Right lobe of liver (tissue), 4 donors: ENCODE measurements at regions not wholly inside any gene's neighbourhood (a gene's known extent, or its start where the extent isn't known, plus 50 kb on each side); places are given as distances from the start of the nearest gene placed in this dataset.

Source experiments
- CTCF ChIP-seq, 4 donors: fragments of 200-600 bp in 3 of 4; fragments of 450-650 bp in 1 of 4; IDR thresholded peaks; one replicate each; pipeline versions ENCODE4 v1.5.1 to v1.8.0; 2016 to 2022; ENCODE audit warnings: antibody characterized with exemption in 4 of 4, mild to moderate bottlenecking in 2 of 4
- POLR2A ChIP-seq: fragments of 450-650 bp; IDR thresholded peaks from one replicate; pipeline ENCODE4 v1.6.1; 2017; ENCODE audit warnings: antibody characterized with exemption, mild to moderate bottlenecking
- donor health status: DM: no; HTN: no; CAD: no.
- donor health status: DM: no; HTN: no; CAD: no.
- donor health status: DM: no; HTN: yes; CAD: no.

GRCh38 chr15:61447981-61448380 is 218.9 kb upstream of the RORA start:
- no peak for TF ChIP-seq POLR2A
- no peak for TF ChIP-seq CTCF (IDR thresholded peaks at IDR 0.05)
